ENCODE measurements at regions not wholly inside any gene's neighbourhood (a gene's known extent, or its start where the extent isn't known, plus 50 kb on each side); places are given as distances from the start of the nearest gene placed in this dataset.

GRCh38 chr4:114085611-114086345 is 106.3 kb upstream of the ARSJ start (continued):
- TF ChIP-seq EZH2 (IDR thresholded peaks at IDR 0.05; ENCODE audit: low read depth, low read length, severe bottlenecking), result no peak

Data from H1 (cell line).